ENCODE measurements at regions not wholly inside any gene's neighbourhood (a gene's known extent, or its start where the extent isn't known, plus 50 kb on each side); places are given as distances from the start of the nearest gene placed in this dataset.

DNA sequence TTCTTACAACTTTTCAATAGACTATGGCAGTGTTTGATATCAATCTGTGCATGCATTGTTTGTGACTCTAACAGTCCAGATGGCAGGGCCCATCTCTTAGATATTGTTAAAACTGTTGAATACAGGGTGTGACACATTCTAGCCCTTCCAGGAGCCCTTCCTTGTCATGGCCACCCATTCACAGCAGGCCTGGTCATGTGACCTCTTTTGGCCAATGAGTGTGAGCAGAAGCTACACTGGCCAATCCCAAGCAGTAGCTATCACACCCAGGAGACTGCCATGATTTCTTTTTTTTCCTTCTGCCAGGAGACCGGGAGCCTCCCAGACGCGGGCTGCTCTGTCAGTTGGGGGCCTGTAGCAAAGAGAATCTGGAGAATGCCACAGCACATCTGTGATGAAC is 655.4 kb upstream of the MKI67 start:
- Histone ChIP-seq H3K4me3 (replicated peaks in 1 of 3; ENCODE audit: insufficient read depth in 1 of 3, low read depth in 1 of 3, low read length in 3 of 3) (no peak overlapping the region), H3K9ac (replicated peaks; ENCODE audit: extremely low read depth, insufficient read depth, low read length) (no peak overlapping the region), H3K4me2 (ENCODE audit: insufficient read depth, low read length) (no peak overlapping the region), H3K9me3 (replicated peaks; ENCODE audit: control insufficient read depth, insufficient read depth, low read length) (no peaks in the 10 kb centered on the region), H3K36me3 (ENCODE audit: control insufficient read depth in 2 of 2, extremely low read depth in 1 of 2, insufficient read depth in 2 of 2, low read length in 2 of 2) (no peaks in the 10 kb centered on the region), H4K20me1 (replicated peaks; ENCODE audit: control insufficient read depth, extremely low read depth, insufficient read depth, low read length) (no peaks in the 10 kb centered on the region), H3K79me2 (ENCODE audit: control insufficient read depth, insufficient read depth, low read length) (no peaks in the 10 kb centered on the region), H3K27me3 (ENCODE audit: control insufficient read depth in 2 of 2, insufficient read depth in 2 of 2, low read length in 2 of 2) (no peaks in the 10 kb centered on the region), H3K4me1 (ENCODE audit: control insufficient read depth, extremely low read depth, insufficient read depth, low read length) (no peaks in the 10 kb centered on the region), H3K27ac (ENCODE audit: insufficient read depth, low read depth, low read length) (no peak overlapping the region), H2AFZ (ENCODE audit: low read depth, low read length) (no peak overlapping the region), H3K9me1 (replicated peaks; ENCODE audit: control insufficient read depth, extremely low read depth, insufficient read depth, low read length) (no peaks in the 10 kb centered on the region)
- no peak for TF ChIP-seq POLR2A (IDR thresholded peaks at IDR 0.05; ENCODE audit: low read depth, low read length)
- no peak for TF ChIP-seq FOS (IDR thresholded peaks at IDR 0.05; ENCODE audit: borderline replicate concordance, insufficient read depth, low read length)
- no peak for TF ChIP-seq POLR2AphosphoS5 (IDR thresholded peaks at IDR 0.05; ENCODE audit: insufficient read depth, low read depth, low read length)
- no peak for TF ChIP-seq GATA2 (IDR thresholded peaks at IDR 0.05; ENCODE audit: insufficient read depth, insufficient read length, low read depth, low read length)
- TF ChIP-seq MYC (IDR thresholded peaks at IDR 0.05; ENCODE audit: low read depth, low read length): no peak
- TF ChIP-seq JUN (IDR thresholded peaks at IDR 0.05; ENCODE audit: borderline replicate concordance, insufficient read depth, insufficient read length, low read depth): no peak
- TF ChIP-seq, protein P1, sequence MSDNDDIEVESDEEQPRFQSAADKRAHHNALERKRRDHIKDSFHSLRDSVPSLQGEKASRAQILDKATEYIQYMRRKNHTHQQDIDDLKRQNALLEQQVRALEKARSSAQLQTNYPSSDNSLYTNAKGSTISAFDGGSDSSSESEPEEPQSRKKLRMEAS (IDR thresholded peaks at IDR 0.05; ENCODE audit: insufficient read depth, insufficient read length): no peak
- FAIRE-seq (no peak), DNase-seq (ENCODE audit: low read depth, low spot score) (no peak)
- POLR2A ChIA-PET: no interaction called here
- dilution Hi-C loops (cut with MboI; ENCODE audit: extremely low pct_ligation_motif_present, low sequenced_read_pairs): no loop called here
- CTCF ChIA-PET: no interaction called here
- intact Hi-C loops (cut with micrococcal nuclease): no loop called here
- BruUV-seq (replicated peaks): no TSS peak

DNA sequence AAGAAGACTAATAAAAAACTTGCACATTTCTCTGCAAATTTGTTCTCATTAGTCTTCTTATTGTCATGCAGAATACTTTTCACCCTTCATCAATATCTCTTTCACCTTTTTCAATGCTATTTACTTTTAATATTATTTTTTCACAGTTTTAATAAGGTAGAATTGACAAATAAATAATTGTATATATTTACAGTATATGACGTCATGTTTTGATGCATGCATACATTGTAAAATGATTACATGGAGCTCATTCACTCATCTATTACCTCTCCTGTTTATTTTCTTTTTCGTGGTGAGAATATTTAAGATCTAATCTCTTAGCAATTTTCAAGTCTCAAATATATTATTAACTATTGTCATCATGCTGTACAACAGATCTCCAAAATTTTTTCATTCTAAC is 658.2 kb upstream of the MKI67 start:
- H2AFZ ChIP-seq (ENCODE audit: low read depth, low read length): no peak overlapping the region
- ChIA-PET POLR2A (no interaction called here), CTCF (no interaction called here)
- FAIRE-seq (no peak), DNase-seq (ENCODE audit: low read depth, low spot score) (no peak)
- H3K9ac ChIP-seq (replicated peaks; ENCODE audit: extremely low read depth, insufficient read depth, low read length): no peak overlapping the region
- no peaks in the 10 kb centered on the region for H3K9me1 ChIP-seq (replicated peaks; ENCODE audit: control insufficient read depth, extremely low read depth, insufficient read depth, low read length)
- no TSS peak for BruUV-seq (replicated peaks)
- no peak overlapping the region for H3K27ac ChIP-seq (ENCODE audit: insufficient read depth, low read depth, low read length)
- H3K27me3 ChIP-seq (ENCODE audit: control insufficient read depth in 2 of 2, insufficient read depth in 2 of 2, low read length in 2 of 2): no peaks in the 10 kb centered on the region
- H4K20me1 ChIP-seq (replicated peaks; ENCODE audit: control insufficient read depth, extremely low read depth, insufficient read depth, low read length): no peaks in the 10 kb centered on the region
- H3K4me2 ChIP-seq (ENCODE audit: insufficient read depth, low read length): no peak overlapping the region
- no peaks in the 10 kb centered on the region for H3K4me1 ChIP-seq (ENCODE audit: control insufficient read depth, extremely low read depth, insufficient read depth, low read length)
- dilution Hi-C loops (cut with MboI; ENCODE audit: extremely low pct_ligation_motif_present, low sequenced_read_pairs): no loop called here
- TF ChIP-seq FOS (IDR thresholded peaks at IDR 0.05; ENCODE audit: borderline replicate concordance, insufficient read depth, low read length) (no peak), POLR2A (IDR thresholded peaks at IDR 0.05; ENCODE audit: low read depth, low read length) (no peak)
- intact Hi-C loops (cut with micrococcal nuclease): no loop called here
- H3K9me3 ChIP-seq (replicated peaks; ENCODE audit: control insufficient read depth, insufficient read depth, low read length): no peaks in the 10 kb centered on the region
- H3K36me3 ChIP-seq (ENCODE audit: control insufficient read depth in 2 of 2, extremely low read depth in 1 of 2, insufficient read depth in 2 of 2, low read length in 2 of 2): no peaks in the 10 kb centered on the region
- H3K4me3 ChIP-seq (replicated peaks in 1 of 3; ENCODE audit: insufficient read depth in 1 of 3, low read depth in 1 of 3, low read length in 3 of 3): no peak overlapping the region
- no peaks in the 10 kb centered on the region for H3K79me2 ChIP-seq (ENCODE audit: control insufficient read depth, insufficient read depth, low read length)
